Liver (tissue), 3 donors: ENCODE measurements at regions not wholly inside any gene's neighbourhood (a gene's known extent, or its start where the extent isn't known, plus 50 kb on each side); places are given as distances from the start of the nearest gene placed in this dataset.

Experiments used
- HNF4A ChIP-seq, 2 donors: conservative IDR thresholded peaks; 2 replicates each; pipeline ENCODE4 v1.6.1; 2016; ENCODE audit warnings: antibody characterized with exemption in 2 of 2, mild to moderate bottlenecking in 2 of 2
- JUND ChIP-seq, 2 donors: IDR thresholded peaks; 2 replicates each; pipeline ENCODE4 v1.6.1; 2016; ENCODE audit warnings: antibody characterized with exemption in 2 of 2
- RAD21 ChIP-seq, 2 donors: IDR thresholded peaks; 2 replicates each; pipeline ENCODE4 v1.6.1; 2016; ENCODE audit warnings: antibody characterized with exemption in 2 of 2, mild to moderate bottlenecking in 2 of 2
- RXRA ChIP-seq, 2 donors: IDR thresholded peaks; 2 replicates each; pipeline ENCODE4 v1.6.1; 2017 to 2018; ENCODE audit warnings: antibody characterized with exemption in 2 of 2, mild to moderate bottlenecking in 1 of 2
- TAF1 ChIP-seq: conservative IDR thresholded peaks from 2 replicates; pipeline ENCODE4 v1.6.1; 2016; ENCODE audit warnings: antibody characterized with exemption, mild to moderate bottlenecking
- YY1 ChIP-seq: IDR thresholded peaks from 2 replicates; pipeline ENCODE4 v1.6.1; 2016; ENCODE audit warnings: antibody characterized with exemption, mild to moderate bottlenecking
- TF ChIP-seq, protein P1 (sequence below): IDR thresholded peaks from 2 replicates; pipeline ENCODE4 v1.6.1; 2016; ENCODE audit warnings: antibody characterized with exemption
- TF ChIP-seq, protein P2 (sequence below): fragments of 150-350 bp; IDR thresholded peaks from 2 replicates; pipeline ENCODE4 v1.5.1; 2017; ENCODE audit warnings: improper control_type of control experiment, low read depth, low read length; ENCODE audit not compliant: missing input control
- TF ChIP-seq, protein P3 (sequence below): IDR thresholded peaks from 2 replicates; pipeline ENCODE4 v1.6.1; 2016; ENCODE audit warnings: antibody characterized with exemption
- donor health status: healthy.
- donor health status: healthy.

DNA sequence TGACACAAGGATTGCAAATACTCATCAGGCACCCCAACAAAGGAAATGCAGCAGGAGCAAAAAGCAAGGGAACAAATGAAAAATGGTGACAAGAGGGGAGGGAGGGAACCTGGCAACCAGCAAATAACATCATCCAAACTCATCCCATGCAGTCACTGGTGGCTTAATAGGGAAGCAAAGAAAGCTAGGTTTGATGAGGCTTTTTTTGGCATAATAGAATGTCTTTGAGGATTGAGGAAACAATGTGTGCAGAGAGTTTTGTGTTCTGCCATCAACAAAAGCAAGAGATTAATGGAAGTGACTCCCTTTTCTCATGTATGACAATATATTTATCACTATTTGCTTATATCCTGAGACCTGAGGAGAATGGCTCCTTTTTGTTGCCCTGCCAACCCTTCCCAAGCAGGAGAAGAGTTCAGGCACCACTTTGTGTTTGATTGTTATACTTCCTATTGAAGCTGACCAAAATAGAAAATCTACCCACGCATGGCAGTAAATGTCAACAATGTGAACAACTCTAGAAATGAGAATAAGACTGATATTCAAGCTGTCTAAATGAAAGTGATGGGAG is 375.7 kb downstream of the CAAP1 start:
- TF ChIP-seq, protein P1, sequence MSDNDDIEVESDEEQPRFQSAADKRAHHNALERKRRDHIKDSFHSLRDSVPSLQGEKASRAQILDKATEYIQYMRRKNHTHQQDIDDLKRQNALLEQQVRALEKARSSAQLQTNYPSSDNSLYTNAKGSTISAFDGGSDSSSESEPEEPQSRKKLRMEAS: no peak
- TF ChIP-seq, protein P2, sequence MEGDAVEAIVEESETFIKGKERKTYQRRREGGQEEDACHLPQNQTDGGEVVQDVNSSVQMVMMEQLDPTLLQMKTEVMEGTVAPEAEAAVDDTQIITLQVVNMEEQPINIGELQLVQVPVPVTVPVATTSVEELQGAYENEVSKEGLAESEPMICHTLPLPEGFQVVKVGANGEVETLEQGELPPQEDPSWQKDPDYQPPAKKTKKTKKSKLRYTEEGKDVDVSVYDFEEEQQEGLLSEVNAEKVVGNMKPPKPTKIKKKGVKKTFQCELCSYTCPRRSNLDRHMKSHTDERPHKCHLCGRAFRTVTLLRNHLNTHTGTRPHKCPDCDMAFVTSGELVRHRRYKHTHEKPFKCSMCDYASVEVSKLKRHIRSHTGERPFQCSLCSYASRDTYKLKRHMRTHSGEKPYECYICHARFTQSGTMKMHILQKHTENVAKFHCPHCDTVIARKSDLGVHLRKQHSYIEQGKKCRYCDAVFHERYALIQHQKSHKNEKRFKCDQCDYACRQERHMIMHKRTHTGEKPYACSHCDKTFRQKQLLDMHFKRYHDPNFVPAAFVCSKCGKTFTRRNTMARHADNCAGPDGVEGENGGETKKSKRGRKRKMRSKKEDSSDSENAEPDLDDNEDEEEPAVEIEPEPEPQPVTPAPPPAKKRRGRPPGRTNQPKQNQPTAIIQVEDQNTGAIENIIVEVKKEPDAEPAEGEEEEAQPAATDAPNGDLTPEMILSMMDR: no peak
- TF ChIP-seq JUND (IDR thresholded peaks at IDR 0.05) (no peak), YY1 (no peak), RAD21 (IDR thresholded peaks at IDR 0.05) (no peak), HNF4A (conservative IDR thresholded peaks at IDR 0.05) (no peak), RXRA (IDR thresholded peaks at IDR 0.05) (no peak), TAF1 (no peak)
- TF ChIP-seq, protein P3, sequence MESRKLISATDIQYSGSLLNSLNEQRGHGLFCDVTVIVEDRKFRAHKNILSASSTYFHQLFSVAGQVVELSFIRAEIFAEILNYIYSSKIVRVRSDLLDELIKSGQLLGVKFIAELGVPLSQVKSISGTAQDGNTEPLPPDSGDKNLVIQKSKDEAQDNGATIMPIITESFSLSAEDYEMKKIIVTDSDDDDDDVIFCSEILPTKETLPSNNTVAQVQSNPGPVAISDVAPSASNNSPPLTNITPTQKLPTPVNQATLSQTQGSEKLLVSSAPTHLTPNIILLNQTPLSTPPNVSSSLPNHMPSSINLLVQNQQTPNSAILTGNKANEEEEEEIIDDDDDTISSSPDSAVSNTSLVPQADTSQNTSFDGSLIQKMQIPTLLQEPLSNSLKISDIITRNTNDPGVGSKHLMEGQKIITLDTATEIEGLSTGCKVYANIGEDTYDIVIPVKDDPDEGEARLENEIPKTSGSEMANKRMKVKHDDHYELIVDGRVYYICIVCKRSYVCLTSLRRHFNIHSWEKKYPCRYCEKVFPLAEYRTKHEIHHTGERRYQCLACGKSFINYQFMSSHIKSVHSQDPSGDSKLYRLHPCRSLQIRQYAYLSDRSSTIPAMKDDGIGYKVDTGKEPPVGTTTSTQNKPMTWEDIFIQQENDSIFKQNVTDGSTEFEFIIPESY: no peak
